Progenitor cell of endocrine pancreas (in vitro differentiated cells): ENCODE measurements at regions not wholly inside any gene's neighbourhood (a gene's known extent, or its start where the extent isn't known, plus 50 kb on each side); places are given as distances from the start of the nearest gene placed in this dataset.
"Not testable (repeated sequence)": the region's sequence is repeated elsewhere in the genome, so short reads cannot be mapped to it uniquely, and the experiment has no call there.

Source experiments
- DNase-seq: peaks from one replicate; pipeline ENCODE4 v3.0.0; 2021; ENCODE audit warnings: low spot score; ENCODE audit not compliant: unreplicated experiment
- H3K27ac Mint-ChIP-seq: 2 replicates; pipeline ENCODE4 v1.8.0; 2021; ENCODE audit warnings: mild to moderate bottlenecking, moderate library complexity, mixed read lengths
- H3K27me3 Mint-ChIP-seq: 2 replicates; pipeline ENCODE4 v1.8.0; 2021; ENCODE audit warnings: mixed read lengths
- H3K36me3 Mint-ChIP-seq: 2 replicates; pipeline ENCODE4 v1.8.0; 2022; ENCODE audit warnings: mixed read lengths; ENCODE audit not compliant: insufficient read depth
- H3K4me1 Mint-ChIP-seq: 2 replicates; pipeline ENCODE4 v1.8.0; 2021; ENCODE audit warnings: low read depth, mixed read lengths
- H3K4me3 Mint-ChIP-seq: 2 replicates; pipeline ENCODE4 v1.8.0; 2021; ENCODE audit warnings: low read depth, mild to moderate bottlenecking, moderate library complexity, mixed read lengths
- H3K9me3 Mint-ChIP-seq: 2 replicates; pipeline ENCODE4 v1.8.0; 2021; ENCODE audit warnings: low read depth, mixed read lengths
- TF ChIP-seq, protein P1 (sequence below): fragments of 200-600 bp; sonication (generic); IDR thresholded peaks from one replicate; pipeline ENCODE4 v1.5.0; 2021; ENCODE audit warnings: antibody characterized with exemption, mild to moderate bottlenecking; ENCODE audit not compliant: unreplicated experiment

DNA sequence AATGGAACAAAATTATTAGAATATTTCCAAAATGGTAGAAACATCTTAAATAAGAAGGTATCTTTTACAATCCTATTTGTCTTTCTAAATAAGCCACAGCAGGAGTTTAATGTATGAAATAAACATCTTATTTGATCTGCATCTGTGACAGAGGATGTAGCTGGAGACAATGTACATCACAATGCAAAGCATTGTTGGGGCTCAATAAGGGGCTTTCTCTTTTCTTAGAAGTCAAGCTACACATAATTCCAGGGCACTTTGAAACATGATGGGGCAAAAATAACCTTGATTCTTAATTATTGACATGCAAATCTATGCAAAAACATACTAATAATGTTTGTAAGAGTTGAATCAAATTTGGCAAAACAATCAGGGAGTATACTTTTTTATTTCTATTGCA, 255.1 kb downstream of the DSC3 start:
- DNase-seq: no peak
- Mint-ChIP-seq H3K36me3 (peaks cover 2% of the 10 kb centered on the region), H3K4me1 (no peaks in the 10 kb centered on the region), H3K9me3 (peaks cover 9% of the 10 kb centered on the region), H3K27ac (no peak overlapping the region), H3K27me3 (no peaks in the 10 kb centered on the region), H3K4me3 (no peak overlapping the region)
- TF ChIP-seq, protein P1, sequence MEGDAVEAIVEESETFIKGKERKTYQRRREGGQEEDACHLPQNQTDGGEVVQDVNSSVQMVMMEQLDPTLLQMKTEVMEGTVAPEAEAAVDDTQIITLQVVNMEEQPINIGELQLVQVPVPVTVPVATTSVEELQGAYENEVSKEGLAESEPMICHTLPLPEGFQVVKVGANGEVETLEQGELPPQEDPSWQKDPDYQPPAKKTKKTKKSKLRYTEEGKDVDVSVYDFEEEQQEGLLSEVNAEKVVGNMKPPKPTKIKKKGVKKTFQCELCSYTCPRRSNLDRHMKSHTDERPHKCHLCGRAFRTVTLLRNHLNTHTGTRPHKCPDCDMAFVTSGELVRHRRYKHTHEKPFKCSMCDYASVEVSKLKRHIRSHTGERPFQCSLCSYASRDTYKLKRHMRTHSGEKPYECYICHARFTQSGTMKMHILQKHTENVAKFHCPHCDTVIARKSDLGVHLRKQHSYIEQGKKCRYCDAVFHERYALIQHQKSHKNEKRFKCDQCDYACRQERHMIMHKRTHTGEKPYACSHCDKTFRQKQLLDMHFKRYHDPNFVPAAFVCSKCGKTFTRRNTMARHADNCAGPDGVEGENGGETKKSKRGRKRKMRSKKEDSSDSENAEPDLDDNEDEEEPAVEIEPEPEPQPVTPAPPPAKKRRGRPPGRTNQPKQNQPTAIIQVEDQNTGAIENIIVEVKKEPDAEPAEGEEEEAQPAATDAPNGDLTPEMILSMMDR: no peak

DNA sequence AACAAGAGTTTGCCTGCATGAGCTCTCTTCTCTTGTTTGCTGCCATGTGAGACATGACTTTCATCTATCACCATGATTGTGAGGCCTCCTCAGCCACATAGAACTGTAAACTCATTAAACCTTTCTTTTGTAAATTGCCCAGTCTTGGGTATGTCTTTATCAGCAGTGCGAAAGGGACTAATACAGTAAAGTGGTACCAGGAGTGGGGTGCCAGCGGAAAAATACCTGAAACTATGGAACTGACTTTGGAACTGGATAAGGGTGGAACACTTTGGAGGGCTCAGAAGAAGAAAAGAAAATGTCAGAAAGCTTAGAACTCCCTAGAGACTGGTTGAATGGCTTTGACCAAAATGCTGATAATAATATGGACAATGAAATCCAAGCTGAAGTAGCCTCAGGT, 260.9 kb downstream of the DSC3 start:
- Mint-ChIP-seq H3K4me3 (no peak overlapping the region), H3K27me3 (no peaks in the 10 kb centered on the region), H3K36me3 (peaks cover 6% of the 10 kb centered on the region), H3K27ac (no peak overlapping the region), H3K4me1 (peaks cover 6% of the 10 kb centered on the region), H3K9me3 (peaks cover 20% of the 10 kb centered on the region)
- no peak for DNase-seq
- TF ChIP-seq, protein P1: no peak

DNA sequence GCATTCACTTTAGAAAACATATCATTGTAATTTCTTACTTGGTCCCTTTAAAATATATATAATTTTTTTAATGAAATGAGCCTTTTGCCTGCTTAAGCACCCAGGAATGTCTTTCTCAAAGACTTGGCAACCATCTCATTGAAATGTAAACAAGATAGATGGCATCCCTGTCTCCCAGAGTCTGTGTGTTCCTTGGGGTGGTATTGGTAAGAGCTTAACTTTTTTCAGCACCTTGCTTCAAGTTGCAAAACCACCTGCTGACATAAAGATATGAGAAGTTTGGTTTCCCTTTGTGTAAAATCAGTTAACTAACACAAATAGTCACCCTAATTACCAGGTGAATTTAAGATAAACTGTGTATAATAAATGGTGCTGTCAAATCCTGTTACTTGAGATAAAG, 266.9 kb downstream of the DSC3 start:
- H3K27ac Mint-ChIP-seq: no peak overlapping the region
- peaks cover 9% of the 10 kb centered on the region for H3K9me3 Mint-ChIP-seq
- peaks cover 7% of the 10 kb centered on the region for H3K36me3 Mint-ChIP-seq
- no peak overlapping the region for H3K4me3 Mint-ChIP-seq
- H3K27me3 Mint-ChIP-seq: no peaks in the 10 kb centered on the region
- H3K4me1 Mint-ChIP-seq: peaks cover 20% of the 10 kb centered on the region
- no peak for DNase-seq
- TF ChIP-seq, protein P1: no peak

DNA sequence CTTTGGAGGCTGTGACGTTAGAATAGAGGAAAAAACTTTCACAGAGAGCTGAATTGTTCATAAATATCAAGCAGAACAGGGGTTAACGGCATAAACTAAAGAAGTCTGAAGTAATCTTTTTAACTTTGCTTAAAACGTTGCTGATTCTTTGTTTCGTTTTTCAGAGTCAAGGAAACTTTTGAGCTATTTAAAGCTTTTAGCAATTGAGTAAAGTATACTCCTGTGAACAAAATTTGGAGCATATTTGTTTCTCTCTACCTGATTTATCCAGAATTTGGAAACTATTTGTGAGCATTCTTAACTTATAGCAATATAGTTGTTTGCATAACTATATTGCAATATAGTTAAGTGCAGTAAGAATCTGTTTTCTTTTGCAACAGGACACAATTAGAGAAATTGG, 270.4 kb downstream of the DSC3 start:
- not testable (repeated sequence) for H3K4me3 Mint-ChIP-seq, DNase-seq, H3K27ac Mint-ChIP-seq, H3K27me3 Mint-ChIP-seq, H3K36me3 Mint-ChIP-seq
- peaks cover 13% of the 10 kb centered on the region for H3K9me3 Mint-ChIP-seq
- H3K4me1 Mint-ChIP-seq: peaks cover 15% of the 10 kb centered on the region

DNA sequence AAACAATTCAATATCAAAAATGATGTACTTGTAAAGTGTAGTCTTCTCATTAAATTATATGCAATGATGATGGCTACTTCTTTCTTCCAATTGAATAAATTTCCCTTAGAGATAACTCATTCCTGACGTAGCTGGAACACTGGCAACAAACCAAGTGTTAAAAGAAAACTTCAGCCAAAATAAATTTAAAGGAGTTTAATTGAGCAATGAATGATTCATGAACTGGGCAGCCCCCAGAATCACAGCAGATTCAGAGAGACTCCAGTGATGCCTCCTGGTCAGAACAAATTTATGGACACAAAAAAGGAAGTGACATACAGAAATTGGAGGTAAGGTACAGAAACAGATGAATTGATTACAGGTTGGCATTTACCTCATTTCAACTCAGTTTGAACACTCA, 276.5 kb downstream of the DSC3 start:
- Mint-ChIP-seq H3K4me1 (peaks cover 13% of the 10 kb centered on the region), H3K27ac (no peak overlapping the region), H3K9me3 (peaks cover 15% of the 10 kb centered on the region), H3K27me3 (no peaks in the 10 kb centered on the region), H3K36me3 (no peaks in the 10 kb centered on the region), H3K4me3 (no peak overlapping the region)
- no peak for DNase-seq
- TF ChIP-seq, protein P1: no peak

DNA sequence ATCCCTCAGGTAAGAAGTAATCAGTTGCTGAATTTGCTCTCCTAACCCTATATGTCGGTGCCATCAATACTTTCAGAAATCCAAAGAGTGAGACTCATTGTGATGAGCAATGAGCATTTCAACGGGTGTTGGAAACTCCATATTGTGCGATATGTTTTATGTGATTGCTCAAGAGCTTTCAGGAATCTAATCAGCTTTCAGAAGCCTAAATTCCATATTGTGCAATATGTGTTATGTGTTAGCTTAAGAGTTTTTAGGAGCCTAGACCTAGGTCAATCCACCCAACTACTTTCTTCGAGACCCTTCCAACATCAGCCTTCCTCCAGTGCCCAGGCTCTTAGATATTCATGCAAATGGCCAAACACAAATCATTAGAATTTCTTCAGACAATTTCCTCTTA, 277.3 kb downstream of the DSC3 start:
- H3K27ac Mint-ChIP-seq: no peak overlapping the region
- no peak overlapping the region for H3K4me3 Mint-ChIP-seq
- H3K9me3 Mint-ChIP-seq: peaks cover 11% of the 10 kb centered on the region
- no peak for DNase-seq
- H3K27me3 Mint-ChIP-seq: no peaks in the 10 kb centered on the region
- H3K36me3 Mint-ChIP-seq: no peaks in the 10 kb centered on the region
- peaks cover 13% of the 10 kb centered on the region for H3K4me1 Mint-ChIP-seq
- TF ChIP-seq, protein P1: no peak
